GM13977 (cell line): ENCODE measurements at regions not wholly inside any gene's neighbourhood (a gene's known extent, or its start where the extent isn't known, plus 50 kb on each side); places are given as distances from the start of the nearest gene placed in this dataset.

Experiments
- DNase-seq: peaks from one replicate; pipeline ENCODE4 v3.0.0; 2012; ENCODE audit warnings: low spot score
- CTCF ChIP-seq: IDR thresholded peaks from 2 replicates; pipeline ENCODE4 v1.5.1; 2012; ENCODE audit warnings: mild to moderate bottlenecking, control low read depth; ENCODE audit not compliant: insufficient read depth; ENCODE audit errors: extremely low read depth, missing control alignments
- in situ Hi-C: fragments of 300-500 bp; cut with MboI; formaldehyde crosslinking; loops from one replicate; pipeline ENCODE4 v1.12.0; 2022; ENCODE audit warnings: low sequenced_read_pairs, low pct_unique_long_range_greater_than_20kb, mixed read lengths, inconsistent platforms; ENCODE audit not compliant: unreplicated experiment

- in situ Hi-C loops = no loop called here
- TF ChIP-seq CTCF = no peak
- no peak for DNase-seq
Measured at GRCh38 chr4:111883557-111883999, 261.7 kb upstream of the FAM241A start.

GRCh38 chr4:111890412-111890811 lies 254.8 kb upstream of the FAM241A start:
- in situ Hi-C loops = no loop called here
- DNase-seq = no peak
- TF ChIP-seq CTCF = no peak

GRCh38 chr4:111905511-111905910 lies 239.7 kb upstream of the FAM241A start:
- in situ Hi-C loops = no loop called here
- DNase-seq = no peak

GRCh38 chr4:111919639-111920038 lies 225.6 kb upstream of the FAM241A start:
- DNase-seq = no peak
- in situ Hi-C loops = no loop called here
- TF ChIP-seq CTCF = no peak

More at GRCh38 chr4:111905511-111905910, 239.7 kb upstream of the FAM241A start:
- TF ChIP-seq CTCF = no peak

- in situ Hi-C loops = no loop called here
- DNase-seq = no peak
- TF ChIP-seq CTCF = no peak
Measured at GRCh38 chr4:111921714-111922113, 223.5 kb upstream of the FAM241A start.

GRCh38 chr4:111923786-111924185 lies 221.5 kb upstream of the FAM241A start:
- no peak for TF ChIP-seq CTCF
- in situ Hi-C loops = no loop called here
- no peak for DNase-seq

- in situ Hi-C loops = loop anchor here (25.0 kb wide), 1 partner anchor 287 kb away; no protein-coding TSS in a partner anchor
- no peak for DNase-seq
- TF ChIP-seq CTCF = no peak
Measured at GRCh38 chr4:111924696-111925095, 220.6 kb upstream of the FAM241A start.
